HEK293 (cell line): ENCODE measurements at regions not wholly inside any gene's neighbourhood (a gene's known extent, or its start where the extent isn't known, plus 50 kb on each side); places are given as distances from the start of the nearest gene placed in this dataset.

Experiments used
- CTCF ChIP-seq: fragments of 450-650 bp; formaldehyde crosslinking; IDR thresholded peaks from 2 replicates; pipeline ENCODE4 v1.5.1; 2016; ENCODE audit warnings: missing biosample characterization, missing genetic modification characterization
- RBAK ChIP-seq: fragments of 450-650 bp; formaldehyde crosslinking; IDR thresholded peaks from 2 replicates; pipeline ENCODE4 v1.5.1; 2016; ENCODE audit warnings: missing biosample characterization, missing genetic modification characterization
- REST ChIP-seq: fragments of 450-650 bp; formaldehyde crosslinking; IDR thresholded peaks from 2 replicates; pipeline ENCODE4 v1.5.1; 2016; ENCODE audit warnings: missing biosample characterization, missing genetic modification characterization
- TCF7L2 ChIP-seq: IDR thresholded peaks from 2 replicates; pipeline ENCODE4 v1.6.1; 2011; ENCODE audit warnings: low read depth, mild to moderate bottlenecking, inconsistent platforms, low read length, moderate library complexity, borderline replicate concordance
- TSHZ1 ChIP-seq: fragments of 450-650 bp; formaldehyde crosslinking; IDR thresholded peaks from 2 replicates; pipeline ENCODE4 v1.5.1; 2016; ENCODE audit warnings: missing biosample characterization, missing genetic modification characterization, borderline replicate concordance
- YY2 ChIP-seq: fragments of 450-650 bp; formaldehyde crosslinking; IDR thresholded peaks from 2 replicates; pipeline ENCODE4 v1.5.1; 2016; ENCODE audit warnings: missing biosample characterization, missing genetic modification characterization
- ZIC2 ChIP-seq: fragments of 450-650 bp; formaldehyde crosslinking; IDR thresholded peaks from 2 replicates; pipeline ENCODE4 v1.5.1; 2016; ENCODE audit warnings: missing biosample characterization, missing genetic modification characterization
- ZNF2 ChIP-seq: fragments of 450-650 bp; formaldehyde crosslinking; IDR thresholded peaks from 2 replicates; pipeline ENCODE4 v1.5.1; 2016; ENCODE audit warnings: missing biosample characterization, missing genetic modification characterization
- ZNF274 ChIP-seq, 2 experiments: fragments of 200-500 bp in 1 of 2; fragments of 450-650 bp in 1 of 2; sonication (Bioruptor generic) in 1 of 2; formaldehyde crosslinking in 1 of 2; IDR thresholded peaks; 2 replicates each; pipeline versions ENCODE4 v1.5.1 to v1.6.1; 2014 to 2016; ENCODE audit warnings: borderline replicate concordance in 1 of 2, inconsistent platforms in 1 of 2, low read length in 1 of 2, missing biosample characterization in 1 of 2, missing genetic modification characterization in 1 of 2
- ZNF449 ChIP-seq: fragments of 450-650 bp; formaldehyde crosslinking; IDR thresholded peaks from 2 replicates; pipeline ENCODE4 v1.5.1; 2017; ENCODE audit warnings: missing biosample characterization, mild to moderate bottlenecking, missing genetic modification characterization, moderate library complexity
- ZNF529 ChIP-seq: fragments of 450-650 bp; formaldehyde crosslinking; IDR thresholded peaks from 2 replicates; pipeline ENCODE4 v1.5.1; 2017; ENCODE audit warnings: missing genetic modification characterization, missing biosample characterization; ENCODE audit not compliant: insufficient replicate concordance
- ZNF768 ChIP-seq: fragments of 450-650 bp; formaldehyde crosslinking; IDR thresholded peaks from 2 replicates; pipeline ENCODE4 v1.5.1; 2018; ENCODE audit warnings: missing biosample characterization, mild to moderate bottlenecking, missing genetic modification characterization
- ZNF830 ChIP-seq: fragments of 450-650 bp; IDR thresholded peaks from 2 replicates; pipeline ENCODE4 v1.5.0; 2018; ENCODE audit warnings: missing biosample characterization, missing genetic modification characterization, low read depth, mild to moderate bottlenecking, moderate library complexity

- TF ChIP-seq CTCF, result no peak
- no peak for TF ChIP-seq ZNF274 (IDR thresholded peaks at IDR 0.05; ENCODE audit: low read length)
- no peak for TF ChIP-seq ZNF274 (tag by site-specific recombination; IDR thresholded peaks at IDR 0.05; ENCODE audit: borderline replicate concordance)
- TF ChIP-seq REST (tag by site-specific recombination), result no peak
- no peak for TF ChIP-seq TCF7L2
- TF ChIP-seq ZNF830 (tag by site-specific recombination), result no peak
- TF ChIP-seq ZNF2 (tag by site-specific recombination), result no peak
- no peak for TF ChIP-seq RBAK (tag by site-specific recombination)
- TF ChIP-seq ZNF768, result no peak
- TF ChIP-seq YY2, result no peak
- TF ChIP-seq ZNF449, result no peak
- TF ChIP-seq ZIC2 (tag by site-specific recombination), result no peak
- TF ChIP-seq TSHZ1 (tag by site-specific recombination), result no peak
- no peak for TF ChIP-seq ZNF529 (tag by site-specific recombination)
These were observed 50.6 kb upstream of the MAPRE2 start for GRCh38 chr18:34990597-34990996.
